Ovary (tissue), 7 donors: ENCODE measurements at regions not wholly inside any gene's neighbourhood (a gene's known extent, or its start where the extent isn't known, plus 50 kb on each side); places are given as distances from the start of the nearest gene placed in this dataset.
"Not testable (repeated sequence)": the region's sequence is repeated elsewhere in the genome, so short reads cannot be mapped to it uniquely, and the experiment has no call there.

Experiments used
- DNase-seq, 5 donors: peaks; one replicate each; pipeline ENCODE4 v3.0.0-alpha.2; 2019 to 2020
- H3K27ac ChIP-seq, 2 donors: fragments of 200-600 bp; one replicate each; pipeline versions ENCODE4 v1.5.1 to v1.8.0; 2019 to 2022
- H3K27me3 ChIP-seq: fragments of 200-600 bp; one replicate; pipeline ENCODE4 v1.8.0; 2022
- H3K36me3 ChIP-seq: fragments of 200-600 bp; sonication (generic); one replicate; pipeline ENCODE4 v1.5.1; 2019
- H3K4me1 ChIP-seq: one replicate; pipeline ENCODE4 v1.8.1; 2013; ENCODE audit warnings: mild to moderate bottlenecking, moderate library complexity; ENCODE audit not compliant: insufficient read depth
- H3K4me3 ChIP-seq: fragments of 200-600 bp; sonication (generic); one replicate; pipeline ENCODE4 v1.5.1; 2017
- H3K9me3 ChIP-seq, 2 donors: fragments of 200-600 bp in 1 of 2; sonication (generic) in 1 of 2; one replicate each; pipeline versions ENCODE4 v1.5.1 to v1.8.1; 2013 to 2019; ENCODE audit warnings: mild to moderate bottlenecking in 1 of 2, moderate library complexity in 1 of 2
- EP300 ChIP-seq: sonication (generic); formaldehyde crosslinking; IDR thresholded peaks from one replicate; pipeline ENCODE4 v1.6.1; 2017; ENCODE audit warnings: antibody characterized with exemption
- POLR2A ChIP-seq: fragments of 450-650 bp; IDR thresholded peaks from one replicate; pipeline ENCODE4 v1.6.1; 2017; ENCODE audit warnings: antibody characterized with exemption, mild to moderate bottlenecking, moderate library complexity
- WGBS, 3 donors: extraction: QIAGEN DNeasy Blood & Tissue Kit in 1 of 3; methylation state at CpG; one replicate each; pipeline versions ENCODE4 v1.1.5 to v1.1.7; 2013 to 2017; 5-methylcytosine and 5-hydroxymethylcytosine counted together
- intact Hi-C, 4 donors: fragments of 100-400 bp; cut with DNase I; formaldehyde crosslinking; loops; one replicate each; pipeline versions ENCODE4 v1.11.0 to v1.15.1; 2022 to 2023
- TF ChIP-seq, protein P1 (sequence below), 3 donors: fragments of 450-650 bp in 2 of 3; fragments of 200-600 bp in 1 of 3; IDR thresholded peaks; one replicate each; pipeline versions ENCODE4 v1.5.1 to v1.8.0; 2016 to 2022; ENCODE audit warnings: antibody characterized with exemption in 3 of 3, mild to moderate bottlenecking in 1 of 3
- donor health status: DM: no; HTN: no; CAD: no; lungs with moderate emphysema.
- donor health status: DM: no; HTN: no; CAD: no.
- donor health status: Bipolar disorder and iron deficiency.
- donor health status: DM: no; HTN: no; CAD: no.
- donor health status: DM: yes; HTN: yes; CAD: no.

- WGBS, 3 donors, result 38 to 67% (median 53%) methylated on average over 6 of the region's 6 CpGs
- no peaks in the 10 kb centered on the region for H3K9me3 ChIP-seq
- H3K27ac ChIP-seq, result no peak overlapping the region
- H3K4me3 ChIP-seq, result no peak overlapping the region
- no peaks in the 10 kb centered on the region for H3K36me3 ChIP-seq
- H3K4me1 ChIP-seq, result no peaks in the 10 kb centered on the region
- DNase-seq, result no peak
- TF ChIP-seq, protein P1, sequence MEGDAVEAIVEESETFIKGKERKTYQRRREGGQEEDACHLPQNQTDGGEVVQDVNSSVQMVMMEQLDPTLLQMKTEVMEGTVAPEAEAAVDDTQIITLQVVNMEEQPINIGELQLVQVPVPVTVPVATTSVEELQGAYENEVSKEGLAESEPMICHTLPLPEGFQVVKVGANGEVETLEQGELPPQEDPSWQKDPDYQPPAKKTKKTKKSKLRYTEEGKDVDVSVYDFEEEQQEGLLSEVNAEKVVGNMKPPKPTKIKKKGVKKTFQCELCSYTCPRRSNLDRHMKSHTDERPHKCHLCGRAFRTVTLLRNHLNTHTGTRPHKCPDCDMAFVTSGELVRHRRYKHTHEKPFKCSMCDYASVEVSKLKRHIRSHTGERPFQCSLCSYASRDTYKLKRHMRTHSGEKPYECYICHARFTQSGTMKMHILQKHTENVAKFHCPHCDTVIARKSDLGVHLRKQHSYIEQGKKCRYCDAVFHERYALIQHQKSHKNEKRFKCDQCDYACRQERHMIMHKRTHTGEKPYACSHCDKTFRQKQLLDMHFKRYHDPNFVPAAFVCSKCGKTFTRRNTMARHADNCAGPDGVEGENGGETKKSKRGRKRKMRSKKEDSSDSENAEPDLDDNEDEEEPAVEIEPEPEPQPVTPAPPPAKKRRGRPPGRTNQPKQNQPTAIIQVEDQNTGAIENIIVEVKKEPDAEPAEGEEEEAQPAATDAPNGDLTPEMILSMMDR (IDR thresholded peaks at IDR 0.05), result no peak
- TF ChIP-seq POLR2A (no peak), EP300 (no peak)
- no peaks in the 10 kb centered on the region for H3K27me3 ChIP-seq
- intact Hi-C loops, result no loop called here
Measured at GRCh38 chr14:106120101-106120500, 593.7 kb downstream of the TMEM121 start.

GRCh38 chr14:106129274-106129673 is 602.9 kb downstream of the TMEM121 start:
- no peak for TF ChIP-seq POLR2A
- TF ChIP-seq, protein P1 (IDR thresholded peaks at IDR 0.05), result no peak
- TF ChIP-seq EP300, result no peak
- no peaks in the 10 kb centered on the region for H3K27me3 ChIP-seq
- DNase-seq, result no peak
- WGBS, 3 donors, result 60 to 82% (median 60%) methylated on average over 5 of the region's 5 CpGs
- H3K9me3 ChIP-seq, result no peaks in the 10 kb centered on the region
- no peaks in the 10 kb centered on the region for H3K36me3 ChIP-seq
- H3K4me3 ChIP-seq, result no peak overlapping the region
- H3K27ac ChIP-seq, result no peak overlapping the region
- intact Hi-C loops, result no loop called here
- H3K4me1 ChIP-seq, result no peaks in the 10 kb centered on the region

DNA sequence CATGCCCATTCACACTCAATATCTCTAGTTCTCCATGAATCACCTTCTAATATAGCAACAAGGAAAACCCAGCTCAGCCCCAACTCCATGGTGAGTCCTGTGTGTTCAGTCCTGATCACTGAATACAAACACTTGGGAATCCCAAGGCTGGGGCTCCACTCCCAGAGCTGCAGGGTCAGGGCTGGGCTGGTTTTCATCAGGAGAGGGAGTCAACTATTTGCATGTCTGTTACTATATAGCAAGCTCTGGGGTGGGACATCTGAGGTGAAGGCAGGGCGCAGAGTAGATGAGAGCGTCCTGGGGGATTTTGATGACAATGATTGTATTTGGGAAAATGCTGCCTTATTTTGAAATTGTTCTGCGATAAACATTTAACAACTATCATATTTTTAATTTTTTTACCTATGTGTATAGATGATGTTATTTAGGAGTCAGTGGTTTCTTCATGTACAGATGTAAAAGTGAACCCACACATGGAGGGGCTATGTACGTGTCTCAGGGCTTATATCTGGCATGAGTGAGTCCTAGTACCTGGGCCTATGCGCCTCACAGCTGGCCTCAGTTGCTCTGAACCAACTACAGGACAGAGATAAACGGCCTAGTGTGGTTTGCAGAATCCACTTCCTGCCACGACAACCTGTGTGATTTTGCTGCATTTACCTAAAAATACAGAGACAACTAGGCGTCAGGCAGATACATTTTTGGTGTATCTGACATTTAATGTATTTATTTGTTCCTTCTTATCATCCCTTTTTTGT is 603.7 kb downstream of the TMEM121 start:
- 46 to 55% (median 54%) methylated on average over 8 of the region's 8 CpGs for WGBS, 3 donors
- H3K36me3 ChIP-seq, H3K27ac ChIP-seq, H3K4me3 ChIP-seq, H3K4me1 ChIP-seq, DNase-seq, intact Hi-C loops, H3K9me3 ChIP-seq, H3K27me3 ChIP-seq: not testable (repeated sequence)

GRCh38 chr14:106133126-106133525 is 606.7 kb downstream of the TMEM121 start:
- H3K4me3 ChIP-seq, H3K9me3 ChIP-seq, intact Hi-C loops, DNase-seq, H3K36me3 ChIP-seq, H3K4me1 ChIP-seq, H3K27me3 ChIP-seq, H3K27ac ChIP-seq: not testable (repeated sequence)
- 26 to 63% (median 37%) methylated on average over 2 of the region's 2 CpGs for WGBS, 3 donors

GRCh38 chr14:106134886-106135285 is 608.5 kb downstream of the TMEM121 start:
- intact Hi-C loops, result no loop called here
- Histone ChIP-seq H3K4me1 (no peaks in the 10 kb centered on the region), H3K27me3 (no peaks in the 10 kb centered on the region), H3K27ac (no peak overlapping the region), H3K4me3 (no peak overlapping the region), H3K36me3 (no peaks in the 10 kb centered on the region), H3K9me3 (no peaks in the 10 kb centered on the region)
- TF ChIP-seq, protein P1 (IDR thresholded peaks at IDR 0.05), result no peak
- WGBS, 3 donors, result 36 to 46% (median 43%) methylated on average over 5 of the region's 5 CpGs
- DNase-seq, result no peak
